Suppressor macrophage treated with lipopolysaccharide for 1 hour (primary cell): ENCODE measurements at regions not wholly inside any gene's neighbourhood (a gene's known extent, or its start where the extent isn't known, plus 50 kb on each side); places are given as distances from the start of the nearest gene placed in this dataset.

ENCODE experiments used
- DNase-seq, 3 donors: peaks; one replicate each; pipeline ENCODE4 v3.0.0-alpha.2; 2020 to 2022

GRCh38 chr5:127993476-127993875 is 90.1 kb upstream of the SLC12A2 start:
- no peak for DNase-seq

GRCh38 chr5:127994087-127994660 is 89.4 kb upstream of the SLC12A2 start:
- DNase-seq, result no peak

GRCh38 chr5:127995556-127995955 is 88.0 kb upstream of the SLC12A2 start:
- DNase-seq, result no peak

GRCh38 chr5:127997201-127997704 is 86.3 kb upstream of the SLC12A2 start:
- DNase-seq, result no peak

GRCh38 chr5:127998950-127999615 is 84.5 kb upstream of the SLC12A2 start:
- DNase-seq, result no peak

GRCh38 chr5:127999909-128000308 is 83.7 kb upstream of the SLC12A2 start:
- no peak for DNase-seq

GRCh38 chr5:128002425-128002824 is 81.1 kb upstream of the SLC12A2 start:
- DNase-seq, result no peak

- peak in 1 of 3 donors; percentile 3 for DNase-seq
These were observed 75.6 kb upstream of the SLC12A2 start for GRCh38 chr5:128007939-128008338.

- DNase-seq, result no peak
These were observed 74.2 kb upstream of the SLC12A2 start for GRCh38 chr5:128009403-128009802.

- DNase-seq, result no peak
These were observed 72.2 kb upstream of the SLC12A2 start for GRCh38 chr5:128011339-128011738.

- DNase-seq, result no peak
These were observed 69.0 kb upstream of the SLC12A2 start for GRCh38 chr5:128014578-128014977.

- no peak for DNase-seq
These were observed 68.1 kb upstream of the SLC12A2 start for GRCh38 chr5:128015478-128015877.

GRCh38 chr5:128015978-128016377 is 67.6 kb upstream of the SLC12A2 start:
- no peak for DNase-seq

GRCh38 chr5:128019391-128019790 is 64.2 kb upstream of the SLC12A2 start:
- no peak for DNase-seq

- DNase-seq, result no peak
These were observed 63.6 kb upstream of the SLC12A2 start for GRCh38 chr5:128020012-128020411.

- no peak for DNase-seq
These were observed 62.2 kb upstream of the SLC12A2 start for GRCh38 chr5:128021411-128021810.
